Thyroid gland (tissue), 4 donors: ENCODE measurements at regions not wholly inside any gene's neighbourhood (a gene's known extent, or its start where the extent isn't known, plus 50 kb on each side); places are given as distances from the start of the nearest gene placed in this dataset.

Source experiments
- POLR2A ChIP-seq, 2 donors: fragments of 450-650 bp; IDR thresholded peaks; one replicate each; pipeline ENCODE4 v1.6.1; 2017; ENCODE audit warnings: antibody characterized with exemption in 2 of 2, mild to moderate bottlenecking in 2 of 2, moderate library complexity in 1 of 2
- TF ChIP-seq, protein P1 (sequence below), 6 experiments: fragments of 200-600 bp in 3 of 6; fragments of 450-650 bp in 3 of 6; sonication (generic) in 3 of 6; IDR thresholded peaks; one replicate each; pipeline ENCODE4 v1.5.1; 2016 to 2019; ENCODE audit warnings: antibody characterized with exemption in 6 of 6, mild to moderate bottlenecking in 2 of 6, inconsistent platforms in 1 of 6, moderate library complexity in 1 of 6

DNA sequence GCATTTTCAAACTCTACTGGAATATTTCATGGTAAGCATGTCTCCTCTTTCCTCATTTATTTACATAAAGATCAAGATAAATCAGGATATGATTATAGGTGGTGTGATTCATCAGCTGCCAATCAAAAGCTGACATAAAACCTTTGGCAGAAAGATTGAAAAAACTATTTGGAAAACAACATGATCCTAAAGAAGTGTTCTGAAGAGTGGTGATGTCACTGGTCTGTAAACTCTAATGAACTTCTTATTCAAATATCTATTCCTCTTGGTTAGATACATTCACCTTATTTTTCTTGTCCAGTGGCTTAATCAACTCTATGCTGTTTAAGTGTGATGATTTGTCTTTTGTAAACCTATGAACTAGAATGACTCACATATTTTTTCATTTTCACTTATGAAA lies 535.5 kb upstream of the CITED2 start:
- TF ChIP-seq, protein P1, sequence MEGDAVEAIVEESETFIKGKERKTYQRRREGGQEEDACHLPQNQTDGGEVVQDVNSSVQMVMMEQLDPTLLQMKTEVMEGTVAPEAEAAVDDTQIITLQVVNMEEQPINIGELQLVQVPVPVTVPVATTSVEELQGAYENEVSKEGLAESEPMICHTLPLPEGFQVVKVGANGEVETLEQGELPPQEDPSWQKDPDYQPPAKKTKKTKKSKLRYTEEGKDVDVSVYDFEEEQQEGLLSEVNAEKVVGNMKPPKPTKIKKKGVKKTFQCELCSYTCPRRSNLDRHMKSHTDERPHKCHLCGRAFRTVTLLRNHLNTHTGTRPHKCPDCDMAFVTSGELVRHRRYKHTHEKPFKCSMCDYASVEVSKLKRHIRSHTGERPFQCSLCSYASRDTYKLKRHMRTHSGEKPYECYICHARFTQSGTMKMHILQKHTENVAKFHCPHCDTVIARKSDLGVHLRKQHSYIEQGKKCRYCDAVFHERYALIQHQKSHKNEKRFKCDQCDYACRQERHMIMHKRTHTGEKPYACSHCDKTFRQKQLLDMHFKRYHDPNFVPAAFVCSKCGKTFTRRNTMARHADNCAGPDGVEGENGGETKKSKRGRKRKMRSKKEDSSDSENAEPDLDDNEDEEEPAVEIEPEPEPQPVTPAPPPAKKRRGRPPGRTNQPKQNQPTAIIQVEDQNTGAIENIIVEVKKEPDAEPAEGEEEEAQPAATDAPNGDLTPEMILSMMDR (IDR thresholded peaks at IDR 0.05): no peak
- TF ChIP-seq POLR2A (IDR thresholded peaks at IDR 0.05): no peak
